ENCODE measurements at regions not wholly inside any gene's neighbourhood (a gene's known extent, or its start where the extent isn't known, plus 50 kb on each side); places are given as distances from the start of the nearest gene placed in this dataset.
"Not testable (repeated sequence)": the region's sequence is repeated elsewhere in the genome, so short reads cannot be mapped to it uniquely, and the experiment has no call there.

DNA sequence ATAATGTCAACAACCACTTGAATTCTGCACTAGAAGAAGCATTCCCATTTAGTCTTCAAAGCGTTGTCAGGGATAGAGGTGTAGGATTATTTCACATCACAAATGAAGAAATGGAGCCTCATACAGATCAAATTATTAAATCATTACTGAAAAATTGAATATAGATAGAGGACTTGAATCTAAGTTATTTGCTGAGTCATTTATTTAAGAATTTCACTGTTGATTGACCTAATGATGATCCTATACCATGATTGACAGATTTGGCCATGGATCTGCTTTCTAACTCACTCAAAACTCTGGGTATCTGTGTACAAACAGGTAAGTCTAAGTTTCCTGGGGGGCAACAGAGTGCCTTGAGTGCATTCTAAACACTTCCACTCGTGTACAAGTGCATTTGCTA lies 215.9 kb downstream of the BTBD3 start:
- no peak overlapping the region for H3K27ac ChIP-seq (ENCODE audit: low read length)
- H3K36me3 ChIP-seq (ENCODE audit: control insufficient read depth in 1 of 2, insufficient read depth in 2 of 2, low read length in 2 of 2): no peaks in the 10 kb centered on the region
- H3K27me3 ChIP-seq (ENCODE audit: low read depth, low read length): no peaks in the 10 kb centered on the region
- H3K9me3 ChIP-seq (ENCODE audit: control insufficient read depth in 1 of 2, low read length in 2 of 2): no peaks in the 10 kb centered on the region
- no peak overlapping the region for H3K4me3 ChIP-seq (ENCODE audit: low read depth in 1 of 2, low read length in 2 of 2)
- H3K4me1 ChIP-seq (ENCODE audit: control insufficient read depth in 1 of 2, insufficient read depth in 2 of 2, low read length in 2 of 2): no peaks in the 10 kb centered on the region

DNA sequence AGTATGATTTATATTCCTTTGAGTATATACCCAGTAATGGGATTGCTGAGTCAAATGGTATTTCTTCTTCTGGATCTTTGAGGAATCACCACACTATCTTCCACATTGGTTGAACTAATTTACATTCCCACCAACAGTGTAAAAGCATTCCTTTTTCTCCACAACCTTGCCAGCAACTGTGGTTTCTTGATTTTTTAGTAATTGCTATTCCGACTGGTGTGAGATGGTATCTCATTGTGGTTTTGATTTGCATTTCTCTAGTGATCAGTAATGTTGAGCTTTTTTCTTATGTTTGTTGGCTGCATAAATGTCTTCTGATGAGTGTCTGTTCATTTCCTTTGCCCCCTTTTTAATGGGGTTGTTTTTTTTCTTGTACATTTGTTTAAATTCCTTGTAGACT lies 228.3 kb downstream of the BTBD3 start:
- H3K27me3 ChIP-seq (ENCODE audit: low read depth, low read length); H3K27ac ChIP-seq (ENCODE audit: low read length); H3K4me1 ChIP-seq (ENCODE audit: control insufficient read depth in 1 of 2, insufficient read depth in 2 of 2, low read length in 2 of 2); H3K4me3 ChIP-seq (ENCODE audit: low read depth in 1 of 2, low read length in 2 of 2); H3K36me3 ChIP-seq (ENCODE audit: control insufficient read depth in 1 of 2, insufficient read depth in 2 of 2, low read length in 2 of 2): not testable (repeated sequence)
- peaks cover 0 to 12% of the 10 kb centered on the region in 2 donors for H3K9me3 ChIP-seq (ENCODE audit: control insufficient read depth in 1 of 2, low read length in 2 of 2)

DNA sequence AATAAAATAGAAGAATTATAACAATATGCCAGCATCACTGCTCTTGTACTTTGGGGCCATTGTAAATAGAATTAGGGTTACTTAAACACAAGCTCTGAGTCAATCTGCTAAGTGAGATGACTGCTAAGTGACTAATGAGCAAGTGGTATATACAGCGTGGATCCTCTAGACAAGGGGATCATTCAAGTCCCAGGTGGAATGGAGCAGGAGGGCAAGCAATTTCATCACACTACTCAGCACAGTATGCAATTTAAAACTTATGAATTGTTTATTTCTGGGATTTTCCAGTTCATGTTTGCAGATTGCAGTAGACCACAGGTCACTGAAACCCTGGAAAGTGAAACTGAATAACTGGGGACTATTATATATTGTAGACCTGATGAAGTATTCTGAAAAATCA lies 235.3 kb downstream of the BTBD3 start:
- no peak overlapping the region for H3K27ac ChIP-seq (ENCODE audit: low read length)
- no peaks in the 10 kb centered on the region for H3K36me3 ChIP-seq (ENCODE audit: control insufficient read depth in 1 of 2, insufficient read depth in 2 of 2, low read length in 2 of 2)
- no peaks in the 10 kb centered on the region for H3K4me1 ChIP-seq (ENCODE audit: control insufficient read depth in 1 of 2, insufficient read depth in 2 of 2, low read length in 2 of 2)
- H3K9me3 ChIP-seq (ENCODE audit: control insufficient read depth in 1 of 2, low read length in 2 of 2): no peaks in the 10 kb centered on the region
- H3K4me3 ChIP-seq (ENCODE audit: low read depth in 1 of 2, low read length in 2 of 2): no peak overlapping the region
- no peaks in the 10 kb centered on the region for H3K27me3 ChIP-seq (ENCODE audit: low read depth, low read length)

- Histone ChIP-seq H3K36me3 (ENCODE audit: control insufficient read depth in 1 of 2, insufficient read depth in 2 of 2, low read length in 2 of 2) (no peaks in the 10 kb centered on the region), H3K27ac (ENCODE audit: low read length) (no peak overlapping the region), H3K27me3 (ENCODE audit: low read depth, low read length) (no peaks in the 10 kb centered on the region), H3K4me1 (ENCODE audit: control insufficient read depth in 1 of 2, insufficient read depth in 2 of 2, low read length in 2 of 2) (no peaks in the 10 kb centered on the region), H3K9me3 (ENCODE audit: control insufficient read depth in 1 of 2, low read length in 2 of 2) (no peaks in the 10 kb centered on the region), H3K4me3 (ENCODE audit: low read depth in 1 of 2, low read length in 2 of 2) (no peak overlapping the region)
Measured at GRCh38 chr20:12153628-12154027, 235.9 kb downstream of the BTBD3 start.

DNA sequence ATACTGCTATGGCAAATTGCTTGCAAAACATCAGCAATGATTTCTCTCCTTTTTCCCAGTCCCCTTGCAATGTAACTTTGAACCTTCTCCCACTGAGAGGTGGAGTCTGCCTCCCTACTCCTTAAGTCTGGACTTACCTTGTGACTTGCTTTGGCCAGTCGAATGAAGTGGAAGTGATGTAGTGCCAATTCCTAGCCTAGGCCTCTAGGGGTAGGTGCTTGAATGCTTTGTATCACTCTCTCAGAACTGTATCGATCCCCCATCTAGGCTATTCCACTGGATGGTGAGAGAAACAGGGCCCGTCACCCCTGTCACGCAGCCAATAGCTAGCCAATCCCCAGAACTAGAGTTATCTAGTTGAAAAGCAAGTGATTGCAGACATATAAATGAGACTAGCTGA lies 238.6 kb downstream of the BTBD3 start:
- H3K4me1 ChIP-seq (ENCODE audit: control insufficient read depth in 1 of 2, insufficient read depth in 2 of 2, low read length in 2 of 2): no peaks in the 10 kb centered on the region
- no peaks in the 10 kb centered on the region for H3K27me3 ChIP-seq (ENCODE audit: low read depth, low read length)
- no peaks in the 10 kb centered on the region for H3K36me3 ChIP-seq (ENCODE audit: control insufficient read depth in 1 of 2, insufficient read depth in 2 of 2, low read length in 2 of 2)

DNA sequence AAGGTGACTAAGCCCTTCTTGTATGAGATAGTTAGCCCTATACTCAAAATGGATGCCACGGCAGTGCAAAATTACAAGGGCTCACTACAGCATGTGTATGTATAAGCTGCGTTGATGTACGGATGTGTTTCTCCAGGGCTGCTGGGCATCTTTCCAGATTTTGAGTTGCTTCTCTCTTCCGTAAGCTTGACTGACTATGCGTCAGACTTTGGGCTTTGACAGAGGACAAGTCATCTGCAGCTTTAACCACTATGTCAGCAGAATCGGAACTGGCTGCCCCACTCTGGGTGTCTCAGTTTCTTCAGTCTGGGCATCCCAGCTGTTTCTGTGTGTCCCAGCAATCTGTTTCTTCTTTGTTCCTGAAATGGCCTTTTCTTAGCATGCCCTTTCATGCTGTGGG lies 241.6 kb downstream of the BTBD3 start:
- H3K9me3 ChIP-seq (ENCODE audit: control insufficient read depth in 1 of 2, low read length in 2 of 2): no peaks in the 10 kb centered on the region
- no peaks in the 10 kb centered on the region for H3K36me3 ChIP-seq (ENCODE audit: control insufficient read depth in 1 of 2, insufficient read depth in 2 of 2, low read length in 2 of 2)
- H3K27ac ChIP-seq (ENCODE audit: low read length): no peak overlapping the region
- no peaks in the 10 kb centered on the region for H3K27me3 ChIP-seq (ENCODE audit: low read depth, low read length)
- H3K4me3 ChIP-seq (ENCODE audit: low read depth in 1 of 2, low read length in 2 of 2): no peak overlapping the region
- no peaks in the 10 kb centered on the region for H3K4me1 ChIP-seq (ENCODE audit: control insufficient read depth in 1 of 2, insufficient read depth in 2 of 2, low read length in 2 of 2)

More for the DNA sequence above, 238.6 kb downstream of the BTBD3 start:
- H3K4me3 ChIP-seq (ENCODE audit: low read depth in 1 of 2, low read length in 2 of 2): no peak overlapping the region
- no peaks in the 10 kb centered on the region for H3K9me3 ChIP-seq (ENCODE audit: control insufficient read depth in 1 of 2, low read length in 2 of 2)
- H3K27ac ChIP-seq (ENCODE audit: low read length): no peak overlapping the region

DNA sequence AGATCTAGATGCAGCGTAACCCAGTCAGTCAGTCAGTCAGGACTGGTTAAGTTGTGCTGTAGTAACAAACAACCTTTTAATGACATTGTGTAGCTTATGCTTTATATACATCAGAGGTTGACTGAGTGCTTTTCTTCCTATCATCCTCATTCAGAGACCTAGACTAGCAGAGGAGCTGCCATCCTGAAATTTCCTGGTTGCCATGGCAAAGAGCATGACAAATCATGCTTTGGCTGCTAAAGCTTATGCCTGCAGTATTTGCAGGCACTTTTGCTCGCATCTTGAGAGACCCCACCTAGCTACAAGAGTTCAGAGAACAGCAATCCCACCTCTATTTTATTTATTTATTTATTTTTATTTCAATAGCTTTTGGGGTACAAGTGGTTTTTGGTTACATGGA lies 244.0 kb downstream of the BTBD3 start:
- H3K27ac ChIP-seq (ENCODE audit: low read length): no peak overlapping the region

GRCh38 chr20:12166053-12166717 lies 248.5 kb downstream of the BTBD3 start:
- Histone ChIP-seq H3K27me3 (ENCODE audit: low read depth, low read length) (no peaks in the 10 kb centered on the region), H3K36me3 (ENCODE audit: control insufficient read depth in 1 of 2, insufficient read depth in 2 of 2, low read length in 2 of 2) (no peaks in the 10 kb centered on the region), H3K27ac (ENCODE audit: low read length) (no peak overlapping the region), H3K4me3 (ENCODE audit: low read depth in 1 of 2, low read length in 2 of 2) (no peak overlapping the region), H3K9me3 (ENCODE audit: control insufficient read depth in 1 of 2, low read length in 2 of 2) (peaks cover 0 to 8% of the 10 kb centered on the region in 2 donors), H3K4me1 (ENCODE audit: control insufficient read depth in 1 of 2, insufficient read depth in 2 of 2, low read length in 2 of 2) (no peaks in the 10 kb centered on the region)

More for the DNA sequence above, 244.0 kb downstream of the BTBD3 start:
- no peaks in the 10 kb centered on the region for H3K36me3 ChIP-seq (ENCODE audit: control insufficient read depth in 1 of 2, insufficient read depth in 2 of 2, low read length in 2 of 2)
- no peaks in the 10 kb centered on the region for H3K27me3 ChIP-seq (ENCODE audit: low read depth, low read length)
- H3K9me3 ChIP-seq (ENCODE audit: control insufficient read depth in 1 of 2, low read length in 2 of 2): no peaks in the 10 kb centered on the region
- H3K4me1 ChIP-seq (ENCODE audit: control insufficient read depth in 1 of 2, insufficient read depth in 2 of 2, low read length in 2 of 2): no peaks in the 10 kb centered on the region
- H3K4me3 ChIP-seq (ENCODE audit: low read depth in 1 of 2, low read length in 2 of 2): no peak overlapping the region

GRCh38 chr20:12170406-12170805 lies 252.7 kb downstream of the BTBD3 start:
- no peaks in the 10 kb centered on the region for H3K27me3 ChIP-seq (ENCODE audit: low read depth, low read length)
- H3K9me3 ChIP-seq (ENCODE audit: control insufficient read depth in 1 of 2, low read length in 2 of 2): peaks cover 0 to 8% of the 10 kb centered on the region in 2 donors
- no peak overlapping the region for H3K27ac ChIP-seq (ENCODE audit: low read length)
- H3K4me1 ChIP-seq (ENCODE audit: control insufficient read depth in 1 of 2, insufficient read depth in 2 of 2, low read length in 2 of 2): peaks cover 4 to 16% of the 10 kb centered on the region in 2 donors
- no peaks in the 10 kb centered on the region for H3K36me3 ChIP-seq (ENCODE audit: control insufficient read depth in 1 of 2, insufficient read depth in 2 of 2, low read length in 2 of 2)
- no peak overlapping the region for H3K4me3 ChIP-seq (ENCODE audit: low read depth in 1 of 2, low read length in 2 of 2)

- no peak overlapping the region for H3K4me3 ChIP-seq (ENCODE audit: low read depth in 1 of 2, low read length in 2 of 2)
- peaks cover 0 to 8% of the 10 kb centered on the region in 2 donors for H3K9me3 ChIP-seq (ENCODE audit: control insufficient read depth in 1 of 2, low read length in 2 of 2)
- peak overlapping the region; percentile 17 for H3K27ac ChIP-seq (ENCODE audit: low read length)
- no peaks in the 10 kb centered on the region for H3K36me3 ChIP-seq (ENCODE audit: control insufficient read depth in 1 of 2, insufficient read depth in 2 of 2, low read length in 2 of 2)
- no peaks in the 10 kb centered on the region for H3K27me3 ChIP-seq (ENCODE audit: low read depth, low read length)
- H3K4me1 ChIP-seq (ENCODE audit: control insufficient read depth in 1 of 2, insufficient read depth in 2 of 2, low read length in 2 of 2): peaks cover 4 to 16% of the 10 kb centered on the region in 2 donors
Measured at GRCh38 chr20:12171923-12172524, 254.3 kb downstream of the BTBD3 start.

DNA sequence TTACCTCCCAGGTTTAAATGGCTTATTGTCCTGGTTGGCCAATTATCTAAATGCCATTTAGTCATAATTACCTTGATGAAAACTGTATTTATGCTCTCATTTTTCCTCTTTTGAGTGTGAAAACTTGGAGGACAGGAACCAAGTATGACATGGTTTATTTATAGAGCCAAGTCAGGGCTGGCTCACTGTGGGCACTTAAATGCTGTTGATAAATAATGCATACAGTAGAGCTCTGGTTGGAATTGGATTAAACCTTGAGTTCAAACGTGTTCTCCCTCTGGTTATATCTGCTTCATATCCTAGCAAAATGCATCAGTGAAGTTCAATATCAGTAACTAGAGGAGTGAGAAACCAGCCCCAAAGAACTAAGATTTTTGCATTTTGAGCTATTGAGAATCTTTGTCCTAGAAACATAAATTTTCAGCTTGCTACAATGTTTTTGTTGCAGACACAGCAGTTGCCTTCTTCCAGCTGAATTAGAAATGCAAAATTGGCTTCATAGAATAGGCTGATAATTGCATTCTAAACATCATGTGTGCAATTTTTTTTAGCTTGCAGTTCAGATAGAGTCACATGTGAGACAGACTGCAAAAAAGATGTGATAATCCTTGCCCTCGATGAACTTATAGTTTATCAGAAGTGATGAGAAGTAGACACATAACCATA lies 255.8 kb downstream of the BTBD3 start:
- Histone ChIP-seq H3K4me3 (ENCODE audit: low read depth in 1 of 2, low read length in 2 of 2) (no peak overlapping the region), H3K36me3 (ENCODE audit: control insufficient read depth in 1 of 2, insufficient read depth in 2 of 2, low read length in 2 of 2) (no peaks in the 10 kb centered on the region), H3K4me1 (ENCODE audit: control insufficient read depth in 1 of 2, insufficient read depth in 2 of 2, low read length in 2 of 2) (peaks cover 4 to 16% of the 10 kb centered on the region in 2 donors), H3K27me3 (ENCODE audit: low read depth, low read length) (no peaks in the 10 kb centered on the region), H3K9me3 (ENCODE audit: control insufficient read depth in 1 of 2, low read length in 2 of 2) (no peaks in the 10 kb centered on the region), H3K27ac (ENCODE audit: low read length) (no peak overlapping the region)

Data from muscle layer of duodenum (tissue), 2 donors.